GM13976 (cell line): ENCODE measurements at regions not wholly inside any gene's neighbourhood (a gene's known extent, or its start where the extent isn't known, plus 50 kb on each side); places are given as distances from the start of the nearest gene placed in this dataset.

Experiments used
- DNase-seq: peaks from one replicate; pipeline ENCODE4 v3.0.0; 2012; ENCODE audit warnings: low spot score
- in situ Hi-C: fragments of 300-500 bp; cut with MboI; formaldehyde crosslinking; loops from one replicate; pipeline ENCODE4 v1.12.0; 2022; ENCODE audit warnings: low sequenced_read_pairs, mixed read lengths, inconsistent platforms; ENCODE audit not compliant: unreplicated experiment
- TF ChIP-seq, protein P1 (sequence below): IDR thresholded peaks from 2 replicates; pipeline ENCODE4 v1.5.1; 2012; ENCODE audit warnings: borderline replicate concordance, mild to moderate bottlenecking; ENCODE audit not compliant: insufficient read depth; ENCODE audit errors: extremely low read depth, missing control alignments, control extremely low read depth

GRCh38 chr6:76810286-76810685, 653.0 kb downstream of the HTR1B start:
- TF ChIP-seq, protein P1, sequence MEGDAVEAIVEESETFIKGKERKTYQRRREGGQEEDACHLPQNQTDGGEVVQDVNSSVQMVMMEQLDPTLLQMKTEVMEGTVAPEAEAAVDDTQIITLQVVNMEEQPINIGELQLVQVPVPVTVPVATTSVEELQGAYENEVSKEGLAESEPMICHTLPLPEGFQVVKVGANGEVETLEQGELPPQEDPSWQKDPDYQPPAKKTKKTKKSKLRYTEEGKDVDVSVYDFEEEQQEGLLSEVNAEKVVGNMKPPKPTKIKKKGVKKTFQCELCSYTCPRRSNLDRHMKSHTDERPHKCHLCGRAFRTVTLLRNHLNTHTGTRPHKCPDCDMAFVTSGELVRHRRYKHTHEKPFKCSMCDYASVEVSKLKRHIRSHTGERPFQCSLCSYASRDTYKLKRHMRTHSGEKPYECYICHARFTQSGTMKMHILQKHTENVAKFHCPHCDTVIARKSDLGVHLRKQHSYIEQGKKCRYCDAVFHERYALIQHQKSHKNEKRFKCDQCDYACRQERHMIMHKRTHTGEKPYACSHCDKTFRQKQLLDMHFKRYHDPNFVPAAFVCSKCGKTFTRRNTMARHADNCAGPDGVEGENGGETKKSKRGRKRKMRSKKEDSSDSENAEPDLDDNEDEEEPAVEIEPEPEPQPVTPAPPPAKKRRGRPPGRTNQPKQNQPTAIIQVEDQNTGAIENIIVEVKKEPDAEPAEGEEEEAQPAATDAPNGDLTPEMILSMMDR, result no peak
- DNase-seq, result no peak
- in situ Hi-C loops, result no loop called here

DNA sequence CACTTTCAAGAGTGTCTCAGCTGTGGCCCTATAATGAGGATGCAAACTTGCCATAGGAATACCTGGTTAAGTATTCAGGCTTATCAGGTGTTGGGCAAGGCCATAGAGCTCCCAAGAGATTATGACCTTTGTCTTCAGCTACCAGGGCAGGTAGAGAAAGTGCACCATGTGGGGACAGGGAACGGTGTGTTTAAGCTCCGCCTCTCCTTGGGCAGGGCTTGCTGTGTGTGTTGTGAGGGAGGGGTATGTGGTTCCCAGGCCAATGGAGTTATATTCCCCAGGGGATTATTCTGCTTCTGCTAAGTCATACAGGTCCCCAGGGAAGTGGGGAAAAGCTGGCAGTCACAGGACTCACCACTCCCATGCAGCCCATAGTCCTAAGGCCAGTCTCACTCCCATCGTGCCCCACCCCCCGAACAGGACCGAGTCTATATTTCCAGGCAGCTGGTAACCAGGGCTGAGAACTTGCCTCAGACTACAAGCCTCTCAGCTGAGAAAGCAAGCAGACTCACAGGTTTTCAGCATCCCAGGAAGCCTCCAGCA, 660.2 kb downstream of the HTR1B start:
- TF ChIP-seq, protein P1, result no peak
- DNase-seq, result no peak
- in situ Hi-C loops, result no loop called here

- in situ Hi-C loops, result no loop called here
- no peak for DNase-seq
- TF ChIP-seq, protein P1, result no peak
Observed at GRCh38 chr6:76792394-76792793, 670.9 kb downstream of the HTR1B start.

GRCh38 chr6:76790881-76791280, 672.4 kb downstream of the HTR1B start:
- TF ChIP-seq, protein P1, result no peak
- no peak for DNase-seq
- in situ Hi-C loops, result no loop called here

DNA sequence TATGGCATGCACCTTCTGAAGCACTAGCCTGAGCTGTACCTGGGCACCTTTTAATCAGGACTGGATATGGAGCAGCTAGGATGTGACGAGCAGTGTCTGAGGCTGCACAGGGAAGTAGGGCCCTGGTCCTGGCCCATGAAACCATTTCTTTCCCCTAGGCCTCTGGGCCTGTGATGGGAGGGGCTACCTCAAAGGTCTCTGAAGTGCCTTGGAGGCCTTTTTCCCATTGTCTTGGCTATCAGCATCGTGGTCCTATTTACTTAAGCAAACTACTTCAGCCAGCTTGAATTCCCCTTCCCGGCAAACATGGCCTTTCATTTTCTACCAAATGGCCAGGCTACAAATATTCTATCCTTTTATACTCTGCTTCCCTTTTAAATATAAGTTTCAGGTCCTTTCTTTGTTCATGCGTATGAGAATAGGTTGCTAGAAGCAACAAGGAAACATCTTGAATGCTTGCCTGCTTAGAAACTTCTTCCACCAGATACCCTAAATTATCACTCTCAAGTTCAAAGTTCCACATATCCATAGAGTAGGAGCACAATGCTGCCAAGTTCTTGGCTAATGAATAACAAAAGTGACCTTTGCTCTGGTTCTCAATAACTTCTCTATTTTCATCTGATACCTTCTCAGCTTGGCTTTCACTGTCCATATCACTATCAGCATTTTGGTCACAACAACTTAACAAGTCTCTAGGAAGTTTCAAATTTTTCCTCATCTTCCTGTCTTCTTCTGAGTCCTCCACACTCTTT, 673.1 kb downstream of the HTR1B start:
- TF ChIP-seq, protein P1, result no peak
- in situ Hi-C loops, result no loop called here
- DNase-seq, result no peak

DNA sequence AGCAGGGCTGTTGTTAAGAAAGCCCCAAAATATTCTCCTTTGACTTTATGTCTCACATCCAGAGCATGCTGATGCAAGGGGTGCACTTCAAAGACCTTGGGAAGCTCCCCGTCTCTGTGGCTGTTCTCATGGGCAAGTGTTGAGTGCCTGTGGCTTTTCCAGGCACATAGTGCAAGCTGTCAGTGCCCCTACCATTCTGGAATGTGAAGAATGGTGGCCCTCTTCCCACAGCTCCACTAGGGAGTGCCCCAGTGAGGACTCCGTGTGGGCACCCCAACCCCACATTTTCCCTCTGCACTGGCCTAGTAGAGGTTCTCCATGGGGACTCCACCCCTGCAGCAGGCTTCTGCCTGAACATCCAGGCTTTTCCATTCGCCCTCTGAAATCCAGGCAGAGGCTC, 673.7 kb downstream of the HTR1B start:
- TF ChIP-seq, protein P1, result no peak
- in situ Hi-C loops, result no loop called here
- DNase-seq, result no peak
